Fibroblast of lung (primary cell): ENCODE measurements at regions not wholly inside any gene's neighbourhood (a gene's known extent, or its start where the extent isn't known, plus 50 kb on each side); places are given as distances from the start of the nearest gene placed in this dataset.

ENCODE experiments used
- EZH2 ChIP-seq: IDR thresholded peaks from 2 replicates; pipeline ENCODE4 v1.5.1; 2012; ENCODE audit warnings: low read length, control low read depth, mild to moderate bottlenecking; ENCODE audit errors: missing control alignments
- TF ChIP-seq, protein P1 (sequence below), 2 donors: IDR thresholded peaks in 1 of 2; conservative IDR thresholded peaks in 1 of 2; 1 replicate in 1 of 2; 2 replicates in 1 of 2; pipeline ENCODE4 v1.5.1; 2011 to 2012; ENCODE audit warnings: low read length in 2 of 2, control low read depth in 1 of 2, inconsistent platforms in 1 of 2, low read depth in 1 of 2, mild to moderate bottlenecking in 1 of 2

DNA sequence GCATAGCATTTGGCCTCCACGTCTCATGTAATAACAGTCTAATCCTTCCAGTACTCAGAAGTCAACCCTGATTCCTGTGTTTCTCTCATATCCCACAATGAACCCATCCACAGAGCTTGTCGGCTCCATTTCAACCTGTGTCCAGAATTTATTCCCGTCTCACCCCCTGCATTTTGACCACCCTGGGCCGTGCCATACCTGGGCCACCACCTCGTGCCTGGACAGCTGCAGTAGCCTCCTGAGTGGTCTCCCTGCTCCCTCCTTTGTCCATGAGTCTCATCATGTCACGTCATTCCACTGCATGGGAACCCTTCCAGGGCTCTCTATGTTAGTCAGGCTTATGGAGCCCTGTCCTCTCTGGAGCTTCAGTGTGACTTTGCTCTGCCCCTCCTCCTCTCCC is 670.6 kb downstream of the PTPRU start:
- TF ChIP-seq, protein P1, sequence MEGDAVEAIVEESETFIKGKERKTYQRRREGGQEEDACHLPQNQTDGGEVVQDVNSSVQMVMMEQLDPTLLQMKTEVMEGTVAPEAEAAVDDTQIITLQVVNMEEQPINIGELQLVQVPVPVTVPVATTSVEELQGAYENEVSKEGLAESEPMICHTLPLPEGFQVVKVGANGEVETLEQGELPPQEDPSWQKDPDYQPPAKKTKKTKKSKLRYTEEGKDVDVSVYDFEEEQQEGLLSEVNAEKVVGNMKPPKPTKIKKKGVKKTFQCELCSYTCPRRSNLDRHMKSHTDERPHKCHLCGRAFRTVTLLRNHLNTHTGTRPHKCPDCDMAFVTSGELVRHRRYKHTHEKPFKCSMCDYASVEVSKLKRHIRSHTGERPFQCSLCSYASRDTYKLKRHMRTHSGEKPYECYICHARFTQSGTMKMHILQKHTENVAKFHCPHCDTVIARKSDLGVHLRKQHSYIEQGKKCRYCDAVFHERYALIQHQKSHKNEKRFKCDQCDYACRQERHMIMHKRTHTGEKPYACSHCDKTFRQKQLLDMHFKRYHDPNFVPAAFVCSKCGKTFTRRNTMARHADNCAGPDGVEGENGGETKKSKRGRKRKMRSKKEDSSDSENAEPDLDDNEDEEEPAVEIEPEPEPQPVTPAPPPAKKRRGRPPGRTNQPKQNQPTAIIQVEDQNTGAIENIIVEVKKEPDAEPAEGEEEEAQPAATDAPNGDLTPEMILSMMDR (conservative IDR thresholded peaks at IDR 0.05 in 1 of 2, IDR thresholded peaks at IDR 0.05 in 1 of 2; ENCODE audit: low read depth in 1 of 2, low read length in 2 of 2): no peak
- TF ChIP-seq EZH2: no peak
